Stimulated activated CD4-positive, alpha-beta T cell treated with anti-CD3 and anti-CD28 coated beads, TNF-alpha, amount 100 ng/mL, for 1 hour (primary cell): ENCODE measurements at regions not wholly inside any gene's neighbourhood (a gene's known extent, or its start where the extent isn't known, plus 50 kb on each side); places are given as distances from the start of the nearest gene placed in this dataset.
"Not testable (repeated sequence)": the region's sequence is repeated elsewhere in the genome, so short reads cannot be mapped to it uniquely, and the experiment has no call there.

Experiments
- DNase-seq, 3 donors: peaks; one replicate each; pipeline ENCODE4 v3.0.0-alpha.2; 2020; ENCODE audit warnings: low read depth in 3 of 3, low spot score in 1 of 3

- no peak for DNase-seq
These were observed 201.6 kb downstream of the ICOS start for GRCh38 chr2:204138206-204138605.

DNA sequence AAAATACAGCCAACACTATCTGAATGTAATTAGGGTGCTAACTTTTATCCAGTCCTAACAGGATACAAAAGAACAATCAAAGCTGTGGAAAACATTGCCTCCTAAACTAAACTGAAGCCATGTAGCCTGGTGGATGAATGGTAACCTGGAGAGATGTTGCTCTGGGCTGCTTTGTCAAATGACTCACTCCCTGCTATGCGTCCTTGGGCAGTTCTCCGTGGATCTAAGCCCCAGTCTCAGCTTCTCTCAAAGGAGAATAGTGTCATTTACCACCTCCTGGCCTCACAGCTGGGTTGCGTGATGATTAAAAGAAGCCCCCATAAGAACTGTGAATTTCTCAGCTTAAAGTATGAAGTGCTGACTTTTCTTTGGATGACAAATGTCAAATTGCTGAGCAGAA lies 203.7 kb downstream of the ICOS start:
- no peak for DNase-seq

DNA sequence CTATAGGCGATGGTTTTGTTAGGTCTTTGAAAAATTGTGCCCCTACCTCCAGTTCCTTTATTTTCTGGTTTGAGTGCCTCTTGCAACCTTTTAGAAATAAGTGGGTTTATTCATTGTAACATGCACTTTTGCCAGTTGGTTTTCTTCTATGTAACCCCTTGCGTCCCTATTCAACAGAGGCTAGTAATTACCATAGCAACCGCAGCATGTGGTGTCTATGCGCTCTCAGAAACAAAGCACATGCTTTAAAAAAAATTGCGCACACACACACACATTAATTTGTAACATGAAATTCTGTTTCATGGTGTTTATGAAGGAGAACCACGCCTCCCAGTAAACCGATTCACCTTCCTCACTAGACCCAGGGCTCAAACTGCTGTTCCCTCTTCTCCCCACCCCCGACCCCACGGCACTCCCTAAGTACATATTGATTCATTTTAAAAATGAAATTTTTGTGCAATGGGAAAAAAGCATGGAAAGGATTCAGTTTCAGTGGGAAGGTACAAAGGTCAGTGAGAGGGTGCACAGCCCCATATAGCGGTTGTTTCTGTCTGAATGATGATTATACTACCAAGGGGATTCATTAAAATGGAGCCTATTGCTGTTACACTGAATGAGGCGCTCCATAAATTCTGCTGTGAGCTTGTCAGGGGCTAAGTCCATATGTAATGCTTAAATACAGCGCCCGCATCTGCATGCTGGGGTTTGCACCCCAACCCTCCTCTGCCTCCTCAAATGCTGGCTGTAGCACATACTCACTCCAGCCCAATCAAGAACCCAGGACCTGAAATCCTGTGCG lies 206.9 kb downstream of the ICOS start:
- no peak for DNase-seq

- DNase-seq: no peak
These were observed 207.9 kb downstream of the ICOS start for GRCh38 chr2:204144492-204144891.

DNA sequence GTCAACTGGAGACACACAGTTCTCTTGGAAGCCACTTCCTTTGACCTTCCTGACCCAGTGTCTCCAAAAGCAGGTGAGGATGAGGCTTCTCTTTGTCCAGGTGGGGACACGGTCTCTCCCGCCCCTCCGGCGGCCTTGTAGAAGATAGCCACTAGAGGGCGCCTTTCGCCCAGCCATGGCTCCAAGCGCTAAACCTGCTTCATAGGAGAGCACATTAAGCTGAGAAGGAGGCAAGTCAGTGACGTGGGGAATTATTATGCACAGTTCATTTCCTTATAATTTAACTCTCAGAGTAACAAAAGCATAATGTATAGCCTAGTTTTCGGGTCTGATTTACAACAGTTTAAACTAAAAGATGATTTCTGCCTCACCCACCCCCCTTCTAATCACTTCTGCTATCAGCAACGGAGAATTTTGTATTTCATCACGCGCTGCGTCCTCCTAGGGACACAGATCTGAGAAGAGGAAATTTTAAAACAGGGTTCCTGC lies 208.7 kb downstream of the ICOS start:
- peak; percentile 25 to 63 (median 56) for DNase-seq

GRCh38 chr2:204145791-204146190 lies 209.2 kb downstream of the ICOS start:
- DNase-seq: no peak

DNA sequence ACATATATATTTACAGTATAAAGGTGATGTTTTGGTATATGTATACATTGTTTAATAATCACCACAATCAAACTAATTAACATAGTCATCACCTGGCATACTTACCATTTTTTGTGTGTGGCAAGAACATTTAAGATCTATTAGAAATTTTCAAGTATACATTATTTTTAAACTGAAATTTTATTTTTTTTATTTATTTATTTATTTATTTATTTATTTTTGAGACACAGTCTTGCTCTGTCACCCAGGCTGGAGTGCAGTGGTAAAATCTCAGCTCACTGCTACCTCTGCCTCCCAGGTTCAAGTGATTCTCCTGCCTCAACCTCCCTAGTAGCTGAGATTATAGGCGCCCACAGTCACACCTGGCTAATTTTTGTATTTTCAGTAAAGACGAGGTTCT lies 210.5 kb downstream of the ICOS start:
- not testable (repeated sequence) for DNase-seq

DNA sequence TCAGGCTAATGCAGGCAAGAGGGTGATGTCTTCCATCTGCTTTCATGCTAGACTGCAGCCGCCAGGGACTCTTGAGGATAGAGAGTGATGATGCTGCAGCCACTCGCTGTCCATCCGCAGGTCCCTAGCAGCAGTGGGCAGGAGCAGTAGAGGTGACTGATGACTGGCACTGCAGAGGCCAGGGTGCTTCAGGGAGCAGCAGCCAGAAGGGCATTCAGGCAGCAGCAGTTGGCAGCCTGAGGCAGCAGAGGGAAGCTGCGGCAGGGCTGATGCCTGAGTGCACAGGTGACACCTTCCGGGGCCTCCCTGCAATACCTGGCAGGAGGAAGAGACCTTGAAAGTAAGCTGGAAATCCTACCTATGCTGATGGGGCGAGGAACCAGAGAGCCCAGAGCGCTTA lies 214.2 kb downstream of the ICOS start:
- DNase-seq: no peak

- no peak for DNase-seq
These were observed 216.1 kb downstream of the ICOS start for GRCh38 chr2:204152616-204153015.

GRCh38 chr2:204154863-204155262 lies 218.3 kb downstream of the ICOS start:
- DNase-seq: no peak

GRCh38 chr2:204156456-204156855 lies 219.9 kb downstream of the ICOS start:
- no peak for DNase-seq

GRCh38 chr2:204157684-204158083 lies 221.1 kb downstream of the ICOS start:
- DNase-seq: no peak

- no peak for DNase-seq
These were observed 223.0 kb downstream of the ICOS start for GRCh38 chr2:204159526-204159925.

- DNase-seq: no peak
These were observed 224.4 kb downstream of the ICOS start for GRCh38 chr2:204160989-204161388.

- DNase-seq: no peak
These were observed 225.3 kb downstream of the ICOS start for GRCh38 chr2:204161886-204162285.

DNA sequence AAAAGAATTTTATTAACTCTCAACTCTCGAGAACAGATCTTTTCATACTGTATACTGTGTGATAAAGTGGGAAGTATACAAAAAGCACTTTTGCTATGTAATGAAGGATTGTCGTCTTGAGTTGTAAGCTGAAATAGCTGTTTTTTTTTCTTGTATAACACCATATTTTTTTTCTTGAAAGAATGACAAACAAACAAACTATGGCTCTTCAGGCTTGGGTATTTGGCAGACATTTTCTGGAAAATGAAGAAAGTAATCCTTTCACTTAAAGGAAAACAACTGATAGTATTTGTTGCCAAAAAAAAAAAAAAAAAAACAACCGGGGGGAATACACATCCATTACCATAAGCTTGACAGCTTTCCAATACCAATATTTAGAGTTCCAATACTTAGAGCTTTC lies 230.4 kb downstream of the ICOS start:
- no peak for DNase-seq

GRCh38 chr2:204167670-204168069 lies 231.1 kb downstream of the ICOS start:
- not testable (repeated sequence) for DNase-seq

DNA sequence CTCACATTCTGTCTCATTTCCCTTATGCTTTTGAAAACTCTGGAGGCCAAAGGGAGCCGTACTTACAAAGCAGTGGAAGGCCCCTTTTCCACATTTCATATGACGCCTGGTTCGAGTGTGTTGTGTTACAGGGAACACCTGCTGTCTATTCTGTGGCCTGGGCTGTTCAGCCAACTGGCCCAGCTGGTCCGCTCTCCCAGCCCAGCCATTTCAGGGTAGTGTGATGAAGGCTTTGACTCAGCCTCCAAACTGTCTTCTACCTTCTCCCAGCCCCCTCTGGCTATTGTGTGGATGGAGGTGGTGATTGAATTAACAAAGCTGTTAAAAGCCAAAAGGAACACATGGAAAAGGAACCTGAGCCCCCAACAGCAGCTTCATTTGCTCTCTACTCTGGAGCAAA lies 233.8 kb downstream of the ICOS start:
- no peak for DNase-seq

- DNase-seq: no peak
These were observed 235.0 kb downstream of the ICOS start for GRCh38 chr2:204171432-204172144.

- no peak for DNase-seq
These were observed 235.6 kb downstream of the ICOS start for GRCh38 chr2:204172145-204172600.

- DNase-seq: no peak
These were observed 237.5 kb downstream of the ICOS start for GRCh38 chr2:204174034-204174433.

DNA sequence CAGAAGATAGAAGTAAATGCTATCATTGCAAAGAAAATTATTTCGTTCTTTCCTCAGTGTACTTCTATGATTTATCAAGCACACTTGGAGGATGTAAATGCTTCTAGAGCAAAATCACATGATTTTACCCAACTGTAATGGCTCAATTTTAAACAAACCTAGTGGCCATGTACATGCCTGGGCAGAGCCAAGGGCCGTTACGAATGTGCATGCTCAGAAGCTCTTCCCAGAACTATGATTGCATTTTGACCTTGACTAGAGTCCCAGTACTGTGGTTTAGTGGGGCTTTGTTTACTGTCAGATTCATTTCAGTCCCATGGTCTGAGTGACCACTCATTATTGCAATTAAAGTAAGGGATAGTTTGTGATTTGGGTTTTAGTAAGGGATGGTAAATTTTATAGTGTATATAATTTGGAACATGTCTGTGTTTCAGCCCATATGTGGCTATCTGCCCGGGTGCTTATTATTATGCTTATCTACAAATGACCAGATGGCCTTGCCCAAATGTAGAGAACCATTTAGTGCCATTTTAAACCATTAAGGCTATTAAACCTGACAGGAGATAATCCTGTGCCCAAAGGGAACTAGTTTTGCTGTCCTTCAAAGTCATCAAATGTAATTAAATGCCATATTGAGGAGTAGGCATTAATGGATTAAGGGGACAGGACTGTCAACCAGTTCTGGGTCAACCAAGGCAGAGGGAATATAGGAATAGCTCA lies 239.1 kb downstream of the ICOS start:
- DNase-seq: no peak
